SK-N-SH (cell line): ENCODE measurements at regions not wholly inside any gene's neighbourhood (a gene's known extent, or its start where the extent isn't known, plus 50 kb on each side); places are given as distances from the start of the nearest gene placed in this dataset.

Experiments
- CTCF ChIA-PET: fragments of 300-600, 350-600 bp; formaldehyde crosslinking; extraction: SDS; loops from one replicate; lab custom pipeline; 2021; lab: Yijun Ruan, JAX
- POLR2A ChIA-PET: fragments of 350-600 bp; sonication (Branson Sonifier 250); formaldehyde crosslinking; extraction: SDS; loops from one replicate; lab custom pipeline; 2020; ENCODE audit warnings: antibody characterized with exemption, inconsistent platforms; lab: Yijun Ruan, JAX
- DNase-seq: peaks from one replicate; pipeline ENCODE4 v3.0.0; 2012
- H2AFZ ChIP-seq: fragments of 200-600 bp; sonication (generic); 2 replicates; pipeline ENCODE4 v1.8.1; 2016; ENCODE audit warnings: antibody characterized with exemption, mild to moderate bottlenecking, low read depth
- H3F3A ChIP-seq: fragments of 200-600 bp; sonication (generic); replicated peaks from 2 replicates; pipeline ENCODE3; 2016; ENCODE audit warnings: antibody characterized with exemption, mild to moderate bottlenecking; ENCODE audit not compliant: insufficient read depth
- H3K27ac ChIP-seq, 2 experiments: fragments of 200-500 bp in 1 of 2; fragments of 200-600 bp in 1 of 2; sonication (Bioruptor generic) in 1 of 2; sonication (generic), shearing (Covaris generic) in 1 of 2; 2 replicates each; pipeline versions ENCODE4 v1.5.1 to v1.6.1; 2014 to 2016; ENCODE audit warnings: low read depth in 2 of 2, inconsistent platforms in 1 of 2, low read length in 1 of 2, mild to moderate bottlenecking in 1 of 2, mixed read lengths in 1 of 2
- H3K27me3 ChIP-seq: fragments of 200-600 bp; sonication (generic), shearing (Covaris generic); 2 replicates; pipeline ENCODE4 v1.6.1; 2016; ENCODE audit warnings: mixed run types; ENCODE audit not compliant: insufficient read depth
- H3K36me3 ChIP-seq, 2 experiments: fragments of 200-500 bp in 1 of 2; fragments of 200-600 bp in 1 of 2; sonication (Bioruptor generic) in 1 of 2; sonication (generic) in 1 of 2; replicated peaks in 1 of 2; 2 replicates each; pipeline versions ENCODE3 to v1.5.1; 2014 to 2016; ENCODE audit warnings: low read length in 1 of 2, mild to moderate bottlenecking in 1 of 2; ENCODE audit not compliant: insufficient read depth in 2 of 2, control insufficient read depth in 1 of 2
- H3K4me1 ChIP-seq, 2 experiments: fragments of 200-500 bp in 1 of 2; fragments of 200-600 bp in 1 of 2; sonication (Bioruptor generic) in 1 of 2; sonication (generic), shearing (Covaris generic) in 1 of 2; 2 replicates each; pipeline versions ENCODE4 v1.5.1 to v1.6.1; 2014 to 2016; ENCODE audit warnings: low read depth in 1 of 2, low read length in 1 of 2, mixed run types in 1 of 2; ENCODE audit not compliant: insufficient read depth in 2 of 2, control insufficient read depth in 1 of 2
- H3K4me2 ChIP-seq: fragments of 200-600 bp; sonication (generic), shearing (Covaris generic); 2 replicates; pipeline ENCODE4 v1.6.1; 2017; ENCODE audit warnings: mixed run types
- H3K4me3 ChIP-seq, 2 experiments: fragments of 200-500 bp in 1 of 2; fragments of 200-600 bp in 1 of 2; sonication (Bioruptor generic) in 1 of 2; sonication (generic), shearing (Covaris generic) in 1 of 2; 2 replicates each; pipeline versions ENCODE4 v1.5.1 to v1.8.1; 2014 to 2016; ENCODE audit warnings: low read depth in 2 of 2, inconsistent platforms in 1 of 2, low read length in 1 of 2, mild to moderate bottlenecking in 1 of 2, mixed read lengths in 1 of 2, moderate library complexity in 1 of 2
- H3K79me2 ChIP-seq: fragments of 200-600 bp; sonication (generic); 2 replicates; pipeline ENCODE4 v1.8.1; 2017; ENCODE audit warnings: mild to moderate bottlenecking; ENCODE audit not compliant: insufficient read depth
- H3K9ac ChIP-seq: fragments of 200-600 bp; sonication (generic); 2 replicates; pipeline ENCODE4 v1.6.1; 2017; ENCODE audit warnings: mixed run types
- H3K9me2 ChIP-seq: fragments of 200-600 bp; sonication (generic); 2 replicates; pipeline ENCODE4 v1.6.1; 2017; ENCODE audit warnings: mixed run types
- H3K9me3 ChIP-seq: fragments of 200-600 bp; sonication (generic); 2 replicates; pipeline ENCODE4 v1.6.1; 2017; ENCODE audit warnings: mixed run types, mild to moderate bottlenecking, moderate library complexity
- H4K20me1 ChIP-seq: fragments of 200-600 bp; sonication (generic); 2 replicates; pipeline ENCODE4 v1.6.1; 2017; ENCODE audit warnings: mild to moderate bottlenecking, mixed run types; ENCODE audit not compliant: insufficient read depth
- ELF1 ChIP-seq: IDR thresholded peaks from 2 replicates; pipeline ENCODE4 v1.4.0; 2012
- EP300 ChIP-seq, 2 experiments: IDR thresholded peaks; 2 replicates each; pipeline versions ENCODE4 v1.4.0 to v1.6.1; 2012; ENCODE audit warnings: borderline replicate concordance in 1 of 2, low read depth in 1 of 2, low read length in 1 of 2
- EZH2phosphoT487 ChIP-seq: fragments of 200-600 bp; sonication (generic); IDR thresholded peaks from 2 replicates; pipeline ENCODE4 v1.6.1; 2017; ENCODE audit warnings: low read depth, mixed run types, mild to moderate bottlenecking, antibody characterized with exemption, moderate library complexity, borderline replicate concordance
- FOSL2 ChIP-seq: IDR thresholded peaks from 2 replicates; pipeline ENCODE4 v1.4.0; 2012; ENCODE audit warnings: low read depth, mild to moderate bottlenecking, moderate library complexity, borderline replicate concordance
- FOXM1 ChIP-seq: IDR thresholded peaks from 2 replicates; pipeline ENCODE4 v1.4.0; 2012; ENCODE audit warnings: low read depth, mild to moderate bottlenecking
- GABPA ChIP-seq: IDR thresholded peaks from 2 replicates; pipeline ENCODE4 v1.4.0; 2012; ENCODE audit warnings: low read depth, mild to moderate bottlenecking
- MXI1 ChIP-seq: IDR thresholded peaks from 2 replicates; pipeline ENCODE4 v1.6.1; 2012; ENCODE audit warnings: mild to moderate bottlenecking, low read depth, low read length, improper control_type of control experiment
- NRF1 ChIP-seq: IDR thresholded peaks from 2 replicates; pipeline ENCODE4 v1.6.1; 2012; ENCODE audit warnings: low read depth, mild to moderate bottlenecking, low read length
- POLR2AphosphoS5 ChIP-seq: IDR thresholded peaks from 2 replicates; pipeline ENCODE4 v1.6.1; 2012; ENCODE audit warnings: low read depth, low read length
- RXRA ChIP-seq: IDR thresholded peaks from 2 replicates; pipeline ENCODE4 v1.4.0; 2012; ENCODE audit warnings: low read depth, mild to moderate bottlenecking, borderline replicate concordance
- WGBS: methylation state at CpG from one replicate; pipeline ENCODE4 v1.1.6; 2017; ENCODE audit warnings: low lambda C conversion rate; 5-methylcytosine and 5-hydroxymethylcytosine counted together
- TF ChIP-seq, protein P1 (sequence below): fragments of 150-350 bp; IDR thresholded peaks from 2 replicates; pipeline ENCODE4 v1.6.1; 2016; ENCODE audit warnings: mild to moderate bottlenecking, low read depth, low read length

GRCh38 chr2:241929551-241930490 lies 60.3 kb downstream of the RTP5 start:
- no peak overlapping the region for H3K27ac ChIP-seq
- no peaks in the 10 kb centered on the region for H4K20me1 ChIP-seq
- no peaks in the 10 kb centered on the region for H3K27me3 ChIP-seq
- 80% methylated on average over 21 of the region's 22 CpGs for WGBS
- no peaks in the 10 kb centered on the region for H3K9me2 ChIP-seq
- no peak overlapping the region for H3K4me3 ChIP-seq
- no peak overlapping the region for H3K9ac ChIP-seq
- no peaks in the 10 kb centered on the region for H3F3A ChIP-seq
- TF ChIP-seq EZH2phosphoT487: no peak
- no peak for TF ChIP-seq ELF1
- TF ChIP-seq, protein P1, sequence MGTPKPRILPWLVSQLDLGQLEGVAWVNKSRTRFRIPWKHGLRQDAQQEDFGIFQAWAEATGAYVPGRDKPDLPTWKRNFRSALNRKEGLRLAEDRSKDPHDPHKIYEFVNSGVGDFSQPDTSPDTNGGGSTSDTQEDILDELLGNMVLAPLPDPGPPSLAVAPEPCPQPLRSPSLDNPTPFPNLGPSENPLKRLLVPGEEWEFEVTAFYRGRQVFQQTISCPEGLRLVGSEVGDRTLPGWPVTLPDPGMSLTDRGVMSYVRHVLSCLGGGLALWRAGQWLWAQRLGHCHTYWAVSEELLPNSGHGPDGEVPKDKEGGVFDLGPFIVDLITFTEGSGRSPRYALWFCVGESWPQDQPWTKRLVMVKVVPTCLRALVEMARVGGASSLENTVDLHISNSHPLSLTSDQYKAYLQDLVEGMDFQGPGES: no peak
- TF ChIP-seq MXI1: no peak
- no peak for TF ChIP-seq POLR2AphosphoS5
- no peak for TF ChIP-seq FOSL2
- no peak for TF ChIP-seq NRF1
- TF ChIP-seq RXRA: no peak
- TF ChIP-seq GABPA: no peak
- peaks cover 5 to 7% of the 10 kb centered on the region in 2 experiments; a peak in 2 of 4 replicates for H3K4me1 ChIP-seq
- DNase-seq: no peak
- CTCF ChIA-PET: interaction anchor here (1.6 kb wide), 1 partner anchor 21 kb away, joined by 5 read pairs; no protein-coding TSS in a partner anchor
- H3K79me2 ChIP-seq: no peaks in the 10 kb centered on the region
- H3K36me3 ChIP-seq: no peaks in the 10 kb centered on the region
- POLR2A ChIA-PET: no interaction called here
- H2AFZ ChIP-seq: no peak overlapping the region
- no peaks in the 10 kb centered on the region for H3K9me3 ChIP-seq
- H3K4me2 ChIP-seq: no peak overlapping the region

DNA sequence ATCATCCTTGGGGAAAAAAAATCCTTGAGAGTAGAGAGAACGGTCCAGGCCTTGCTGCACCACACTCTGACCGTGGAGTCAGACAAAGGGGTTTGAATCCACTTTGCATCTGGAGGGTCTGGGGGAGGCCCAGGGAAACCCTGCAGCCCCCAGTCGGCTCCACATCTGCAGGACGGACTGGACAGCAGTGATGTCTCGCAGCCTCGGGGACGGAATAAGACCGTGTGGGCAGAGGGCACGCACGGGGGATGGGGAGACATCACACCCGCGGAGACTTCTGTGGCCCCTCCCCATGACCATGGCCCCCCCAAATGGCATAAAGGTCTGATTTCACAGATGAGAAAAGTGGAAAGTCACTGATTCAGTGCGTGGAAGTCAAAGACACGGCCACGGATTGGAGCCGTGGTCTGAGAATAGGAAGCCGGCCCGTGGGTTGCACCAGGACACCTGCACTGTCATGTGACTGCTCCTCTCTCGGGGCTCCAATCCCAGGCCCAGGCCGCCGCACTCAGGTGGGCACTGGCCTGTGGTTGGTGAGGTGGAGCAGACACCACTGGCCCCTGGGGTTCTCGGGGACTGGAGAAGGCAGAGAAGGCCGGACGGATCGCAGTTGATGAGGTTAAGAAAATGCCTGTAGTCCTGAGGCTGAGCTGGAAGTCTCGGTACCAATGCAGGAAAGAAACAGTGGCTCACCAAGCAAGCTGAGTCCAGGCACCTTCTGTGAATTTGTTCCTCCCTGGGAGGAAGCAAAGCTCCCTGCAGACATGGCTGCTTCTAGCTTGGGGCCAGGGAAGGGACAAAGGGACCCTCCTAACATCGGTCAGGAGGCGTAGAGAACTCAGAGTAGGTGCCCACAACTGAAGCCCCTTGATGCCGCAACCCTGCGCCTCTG lies 61.8 kb downstream of the RTP5 start:
- no peak for TF ChIP-seq EP300 (IDR thresholded peaks at IDR 0.05; ENCODE audit: borderline replicate concordance in 1 of 2, low read depth in 1 of 2, low read length in 1 of 2)
- no peak for TF ChIP-seq RXRA
- no peak for TF ChIP-seq NRF1
- TF ChIP-seq FOXM1: no peak
- no peak overlapping the region for H2AFZ ChIP-seq
- DNase-seq: no peak
- H3K36me3 ChIP-seq: no peaks in the 10 kb centered on the region
- POLR2A ChIA-PET: no interaction called here
- H3K4me1 ChIP-seq: peaks cover 5 to 11% of the 10 kb centered on the region in 2 experiments; a peak in 2 of 4 replicates
- no peak overlapping the region for H3K27ac ChIP-seq
- H3K4me3 ChIP-seq: no peak overlapping the region
- no peak overlapping the region for H3K4me2 ChIP-seq
- WGBS: 87% methylated on average over 30 of the region's 30 CpGs
- no peaks in the 10 kb centered on the region for H3K27me3 ChIP-seq
- H3K9ac ChIP-seq: no peak overlapping the region
- H3K9me2 ChIP-seq: no peaks in the 10 kb centered on the region
- CTCF ChIA-PET: interaction anchor here (1.1 to 4.3 kb wide), 2 partner anchors 12 to 20 kb away, joined by 3 to 20 read pairs; no protein-coding TSS in a partner anchor
- no peaks in the 10 kb centered on the region for H3K9me3 ChIP-seq
- no peaks in the 10 kb centered on the region for H4K20me1 ChIP-seq
- H3F3A ChIP-seq: peaks cover 7% of the 10 kb centered on the region
- H3K79me2 ChIP-seq: no peaks in the 10 kb centered on the region
